ENCODE measurements at regions not wholly inside any gene's neighbourhood (a gene's known extent, or its start where the extent isn't known, plus 50 kb on each side); places are given as distances from the start of the nearest gene placed in this dataset.
"Not testable (repeated sequence)": the region's sequence is repeated elsewhere in the genome, so short reads cannot be mapped to it uniquely, and the experiment has no call there.

DNA sequence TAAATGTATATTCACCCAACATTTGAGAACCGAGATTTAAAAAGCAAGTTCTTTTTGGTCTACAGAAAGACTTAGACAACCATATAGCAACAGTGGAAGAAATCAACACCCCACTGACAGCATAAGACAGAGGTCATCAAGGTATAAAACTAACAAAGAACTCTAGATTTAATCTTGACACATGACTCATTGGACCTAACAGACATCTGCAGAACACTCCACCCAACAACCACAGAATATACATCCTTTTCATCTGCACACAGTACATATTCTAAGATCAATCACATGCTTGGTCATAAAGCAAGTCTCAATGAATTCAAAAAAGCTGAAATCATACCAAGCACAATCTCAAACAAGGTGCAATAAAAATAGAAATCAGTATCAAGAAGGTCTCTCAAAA lies 65.8 kb downstream of the SPIN4 start:
- peaks cover 0 to 3% (median 2%) of the 10 kb centered on the region in 3 donors for H3K9me3 Mint-ChIP-seq
- peaks cover 1% of the 10 kb centered on the region for H3K36me3 Mint-ChIP-seq
- H3K27me3 Mint-ChIP-seq: no peaks in the 10 kb centered on the region
- no peak overlapping the region for H3K4me3 Mint-ChIP-seq
- no peaks in the 10 kb centered on the region for H3K4me1 Mint-ChIP-seq
- no peak overlapping the region for H3K27ac Mint-ChIP-seq

DNA sequence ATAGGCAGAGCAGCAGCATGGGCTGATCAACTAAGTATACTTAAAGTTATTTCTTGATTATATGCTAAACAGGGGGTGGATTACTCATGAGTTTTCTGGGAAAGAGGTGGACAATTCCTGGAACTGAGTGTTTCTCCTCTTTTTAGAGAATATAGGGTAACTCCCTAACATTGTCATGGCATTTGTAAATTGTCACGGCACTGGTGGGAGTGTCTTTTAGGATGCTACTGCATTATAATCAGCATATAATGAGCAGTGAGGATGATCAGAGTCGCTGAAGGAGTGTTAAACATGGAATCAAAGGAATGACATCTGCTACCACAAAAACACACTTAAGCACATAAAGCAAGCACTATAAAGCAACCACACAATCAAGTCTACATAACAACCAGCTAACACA lies 66.5 kb downstream of the SPIN4 start:
- H3K9me3 Mint-ChIP-seq: peaks cover 0 to 3% (median 2%) of the 10 kb centered on the region in 3 donors
- peaks cover 1% of the 10 kb centered on the region for H3K36me3 Mint-ChIP-seq
- no peak overlapping the region for H3K4me3 Mint-ChIP-seq
- no peak overlapping the region for H3K27ac Mint-ChIP-seq
- H3K4me1 Mint-ChIP-seq: no peaks in the 10 kb centered on the region
- H3K27me3 Mint-ChIP-seq: no peaks in the 10 kb centered on the region

DNA sequence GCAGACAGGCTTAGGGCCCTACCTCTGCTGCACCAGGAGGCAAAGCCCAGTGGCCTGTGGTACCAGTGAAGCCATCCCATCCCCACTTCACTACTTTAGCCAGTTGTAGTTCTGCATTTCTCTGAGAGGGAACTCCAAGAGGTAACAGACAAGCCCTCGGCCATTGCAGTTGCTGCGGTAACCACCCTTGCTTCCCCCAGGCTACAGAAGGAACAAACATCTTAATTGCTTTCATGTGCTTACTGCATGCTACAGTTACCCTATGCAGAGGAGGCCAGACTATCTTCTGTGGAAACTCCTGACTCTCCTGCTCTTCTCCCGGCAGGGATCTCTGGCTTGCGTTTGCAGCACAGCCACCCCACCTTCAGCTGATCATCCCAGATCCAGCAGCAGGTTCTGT lies 67.8 kb downstream of the SPIN4 start:
- Mint-ChIP-seq H3K4me3 (no peak overlapping the region), H3K27ac (no peak overlapping the region), H3K27me3 (no peaks in the 10 kb centered on the region), H3K4me1 (no peaks in the 10 kb centered on the region), H3K36me3 (peaks cover 1% of the 10 kb centered on the region), H3K9me3 (peaks cover 0 to 3% (median 2%) of the 10 kb centered on the region in 3 donors)

DNA sequence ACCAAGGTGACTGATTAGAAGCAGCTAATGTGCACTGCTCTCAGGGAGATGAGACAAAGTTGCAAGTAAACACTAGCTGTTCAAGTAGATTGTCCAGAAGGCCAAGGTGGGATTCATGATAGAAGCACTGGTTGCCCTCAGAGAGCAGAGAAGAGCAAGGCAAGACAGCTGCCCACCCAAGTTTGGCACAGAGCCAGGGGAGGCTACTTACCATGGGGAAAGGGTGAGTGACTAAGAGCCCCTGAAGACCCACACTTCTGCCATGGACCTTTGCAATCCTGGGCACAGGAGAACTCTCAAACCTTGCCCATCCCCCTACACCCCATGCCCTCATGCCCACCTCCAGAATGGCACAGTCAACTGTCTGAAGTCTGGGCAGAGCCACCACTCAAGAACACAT lies 68.3 kb downstream of the SPIN4 start:
- Mint-ChIP-seq H3K9me3 (peaks cover 0 to 3% (median 2%) of the 10 kb centered on the region in 3 donors), H3K27me3 (no peaks in the 10 kb centered on the region), H3K4me3 (no peak overlapping the region), H3K27ac (no peak overlapping the region), H3K36me3 (peaks cover 1% of the 10 kb centered on the region), H3K4me1 (no peaks in the 10 kb centered on the region)

DNA sequence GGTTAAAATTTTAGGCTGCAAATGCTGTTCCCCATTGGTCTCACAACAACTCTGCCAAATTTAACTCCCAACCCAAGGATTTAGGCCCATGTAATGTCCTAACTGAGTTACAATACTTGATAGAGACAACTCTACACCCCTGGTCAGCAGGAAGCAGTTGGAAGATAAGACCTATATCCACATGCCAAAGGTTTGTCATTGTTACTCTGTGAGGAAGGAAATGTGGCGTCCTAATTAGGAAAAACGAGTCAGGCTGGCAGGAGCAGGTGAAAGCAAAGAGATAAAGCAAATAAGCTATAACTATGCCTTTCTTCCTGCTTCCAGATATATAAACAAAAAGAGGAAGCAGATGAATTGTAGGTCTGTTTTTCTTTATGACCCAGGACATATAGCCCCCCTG lies 69.1 kb downstream of the SPIN4 start:
- Mint-ChIP-seq H3K36me3 (peaks cover 1% of the 10 kb centered on the region), H3K4me3 (no peak overlapping the region), H3K9me3 (peaks cover 0 to 3% (median 2%) of the 10 kb centered on the region in 3 donors), H3K4me1 (no peaks in the 10 kb centered on the region), H3K27ac (no peak overlapping the region), H3K27me3 (no peaks in the 10 kb centered on the region)

DNA sequence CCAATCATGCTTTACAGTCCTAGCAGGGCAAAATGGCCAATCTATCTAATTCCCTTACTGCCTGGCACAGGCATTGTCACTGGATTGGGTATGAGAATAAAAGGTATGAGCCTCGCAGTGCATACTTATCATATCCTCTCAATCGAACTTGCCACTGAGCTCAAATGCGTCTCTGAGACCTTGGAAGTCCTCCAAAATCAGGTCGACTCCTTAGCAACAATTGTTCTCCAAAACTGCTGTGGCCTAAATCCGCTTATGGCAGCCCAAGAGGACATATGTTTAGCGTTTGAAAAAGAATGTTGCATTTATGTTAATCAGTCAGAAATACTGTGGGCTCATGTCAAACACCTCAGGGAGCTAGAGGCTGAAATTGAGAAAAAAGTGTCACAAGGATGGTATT lies 69.7 kb downstream of the SPIN4 start:
- H3K27ac Mint-ChIP-seq: no peak overlapping the region
- H3K4me3 Mint-ChIP-seq: no peak overlapping the region
- peaks cover 0 to 3% (median 2%) of the 10 kb centered on the region in 3 donors for H3K9me3 Mint-ChIP-seq
- no peaks in the 10 kb centered on the region for H3K4me1 Mint-ChIP-seq
- no peaks in the 10 kb centered on the region for H3K27me3 Mint-ChIP-seq
- peaks cover 1% of the 10 kb centered on the region for H3K36me3 Mint-ChIP-seq

DNA sequence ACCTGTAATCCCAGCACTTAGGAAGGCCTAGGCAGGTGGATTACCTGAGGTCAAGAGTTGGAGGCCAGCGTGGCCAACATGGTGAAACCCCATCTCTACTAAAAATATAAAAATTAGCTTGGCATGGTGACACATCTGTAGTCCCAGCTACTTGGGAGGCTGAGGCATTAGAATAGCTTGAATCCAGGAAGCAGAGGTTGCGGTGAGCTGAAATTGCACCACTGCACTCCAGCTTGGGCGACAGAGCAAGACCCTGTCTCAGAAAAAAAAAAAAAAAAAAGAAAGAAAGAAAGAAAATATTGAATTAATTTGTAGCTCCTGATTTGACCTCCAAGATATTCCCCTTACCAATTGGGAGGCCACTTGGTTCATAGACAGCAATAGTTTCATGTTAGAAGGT lies 73.7 kb downstream of the SPIN4 start:
- not testable (repeated sequence) for H3K4me1 Mint-ChIP-seq, H3K9me3 Mint-ChIP-seq, H3K36me3 Mint-ChIP-seq, H3K4me3 Mint-ChIP-seq, H3K27me3 Mint-ChIP-seq, H3K27ac Mint-ChIP-seq

DNA sequence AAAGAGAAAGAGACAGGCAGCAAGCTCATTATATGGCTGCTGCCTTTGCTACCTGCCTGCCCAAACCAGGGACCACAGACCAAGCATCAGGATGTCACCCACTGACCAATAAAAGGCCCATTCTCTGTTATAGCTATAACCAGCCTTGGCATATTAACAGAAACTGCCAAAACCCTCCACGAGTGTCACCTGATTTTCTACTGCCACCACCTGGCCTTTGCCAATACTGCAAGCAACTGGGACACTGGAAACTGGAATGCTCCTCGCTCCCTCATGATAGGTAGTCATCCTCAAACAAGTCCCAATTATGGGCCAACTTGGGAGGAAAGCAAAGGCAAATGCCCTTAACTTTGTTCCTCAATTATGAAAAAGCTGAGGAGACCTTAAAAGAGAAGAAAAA lies 76.0 kb downstream of the SPIN4 start:
- Mint-ChIP-seq H3K9me3 (no peaks in the 10 kb centered on the region), H3K36me3 (no peaks in the 10 kb centered on the region), H3K4me1 (peaks cover 0 to 1% (median 0%) of the 10 kb centered on the region in 3 donors), H3K27me3 (peaks cover 1% of the 10 kb centered on the region), H3K4me3 (no peak overlapping the region), H3K27ac (no peak overlapping the region)

DNA sequence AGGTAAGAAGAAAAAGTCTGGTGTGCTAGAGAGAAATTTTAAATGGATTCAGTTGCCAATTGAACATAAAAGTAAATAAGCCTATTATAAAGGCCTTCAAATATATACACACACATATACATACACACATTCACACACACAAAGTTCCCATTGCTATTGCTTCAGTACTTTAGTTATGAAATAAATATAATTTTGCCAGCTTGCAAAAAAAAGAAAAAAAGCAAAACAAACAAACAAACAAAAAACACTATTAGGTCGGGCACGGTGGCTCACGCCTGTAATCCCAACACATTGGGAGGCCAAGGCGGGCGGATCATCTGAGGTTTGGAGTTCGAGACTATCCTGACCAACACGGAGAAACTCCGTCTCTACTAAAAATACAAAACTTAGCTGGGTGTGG lies 80.3 kb downstream of the SPIN4 start:
- Mint-ChIP-seq H3K27ac (no peak overlapping the region), H3K9me3 (no peaks in the 10 kb centered on the region), H3K4me1 (peaks cover 0 to 1% (median 0%) of the 10 kb centered on the region in 3 donors), H3K36me3 (no peaks in the 10 kb centered on the region), H3K27me3 (peaks cover 1% of the 10 kb centered on the region), H3K4me3 (no peak overlapping the region)

DNA sequence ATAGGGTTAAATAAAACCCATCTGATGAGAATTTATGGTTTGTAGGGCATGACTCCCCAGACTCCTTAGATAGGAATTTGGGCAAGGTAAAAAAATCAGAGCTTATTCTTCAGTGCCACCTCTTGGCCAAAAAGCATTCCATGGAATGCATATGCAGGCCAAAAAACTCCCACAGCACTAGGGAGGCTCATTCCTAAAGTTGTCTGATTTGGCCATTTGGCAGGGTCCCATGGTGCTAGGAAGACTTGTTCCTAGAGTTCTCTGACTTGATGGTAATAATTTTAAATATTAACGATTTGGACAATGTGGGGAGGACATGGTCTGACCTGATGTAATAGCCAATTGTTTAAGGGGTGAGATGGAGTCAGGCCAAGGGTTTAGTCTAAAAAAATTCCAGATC lies 93.0 kb downstream of the SPIN4 start:
- no peak overlapping the region for H3K4me3 Mint-ChIP-seq
- H3K4me1 Mint-ChIP-seq: no peaks in the 10 kb centered on the region
- H3K27ac Mint-ChIP-seq: no peak overlapping the region
- H3K36me3 Mint-ChIP-seq: no peaks in the 10 kb centered on the region
- H3K9me3 Mint-ChIP-seq: peaks cover 0 to 4% (median 0%) of the 10 kb centered on the region in 3 donors
- H3K27me3 Mint-ChIP-seq: no peaks in the 10 kb centered on the region

DNA sequence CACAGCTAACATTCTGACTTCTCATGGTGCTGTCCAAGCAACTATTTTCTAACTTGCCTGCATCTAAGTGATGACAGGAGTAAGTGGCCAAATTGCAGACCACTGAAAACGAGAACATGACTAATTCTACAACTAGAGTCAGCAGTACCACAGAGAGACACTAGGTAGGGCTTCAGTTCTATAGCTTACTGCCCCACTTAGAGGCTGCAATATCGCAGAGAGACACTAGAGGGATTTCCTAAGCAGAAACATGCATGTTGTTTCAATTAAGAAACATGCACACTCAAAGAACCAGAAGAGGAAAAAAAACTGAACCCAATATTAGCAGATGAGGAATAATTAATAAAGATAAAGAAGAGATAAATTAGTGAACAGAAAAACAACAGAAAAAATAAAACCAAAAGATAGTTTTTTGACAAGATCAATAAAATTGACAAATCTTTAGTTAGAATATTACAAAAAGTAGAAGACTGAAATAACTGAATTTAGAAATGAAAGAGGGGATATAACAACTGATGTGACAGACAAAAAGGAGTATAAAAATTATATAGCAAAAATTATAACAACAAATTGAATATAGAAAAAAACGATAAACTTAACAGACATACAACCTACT lies 100.8 kb downstream of the SPIN4 start:
- H3K36me3 Mint-ChIP-seq: no peaks in the 10 kb centered on the region
- H3K27me3 Mint-ChIP-seq: no peaks in the 10 kb centered on the region
- H3K4me3 Mint-ChIP-seq: no peak overlapping the region
- no peaks in the 10 kb centered on the region for H3K9me3 Mint-ChIP-seq
- H3K27ac Mint-ChIP-seq: no peak overlapping the region
- peaks cover 0 to 2% (median 0%) of the 10 kb centered on the region in 3 donors for H3K4me1 Mint-ChIP-seq

DNA sequence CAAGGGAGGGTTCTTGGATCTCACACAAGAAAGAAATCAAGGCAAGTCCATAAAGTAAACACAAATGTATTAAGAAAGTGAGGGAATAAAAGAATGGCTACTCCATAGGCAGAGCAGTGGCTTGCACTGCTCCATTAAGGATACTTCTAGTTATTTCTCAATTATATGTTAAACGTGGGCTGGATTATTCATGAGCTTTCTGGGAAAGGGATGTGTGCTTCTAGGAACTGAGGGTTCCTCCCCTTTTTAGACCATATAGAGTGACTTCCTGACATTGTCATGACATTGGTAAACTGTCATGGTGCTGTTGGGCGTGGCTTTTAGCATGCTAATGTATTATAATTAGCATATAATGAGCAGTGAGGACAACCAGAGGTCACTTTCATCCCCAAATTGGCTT lies 108.4 kb downstream of the SPIN4 start:
- not testable (repeated sequence) for H3K9me3 Mint-ChIP-seq, H3K36me3 Mint-ChIP-seq, H3K27ac Mint-ChIP-seq, H3K27me3 Mint-ChIP-seq, H3K4me3 Mint-ChIP-seq, H3K4me1 Mint-ChIP-seq

DNA sequence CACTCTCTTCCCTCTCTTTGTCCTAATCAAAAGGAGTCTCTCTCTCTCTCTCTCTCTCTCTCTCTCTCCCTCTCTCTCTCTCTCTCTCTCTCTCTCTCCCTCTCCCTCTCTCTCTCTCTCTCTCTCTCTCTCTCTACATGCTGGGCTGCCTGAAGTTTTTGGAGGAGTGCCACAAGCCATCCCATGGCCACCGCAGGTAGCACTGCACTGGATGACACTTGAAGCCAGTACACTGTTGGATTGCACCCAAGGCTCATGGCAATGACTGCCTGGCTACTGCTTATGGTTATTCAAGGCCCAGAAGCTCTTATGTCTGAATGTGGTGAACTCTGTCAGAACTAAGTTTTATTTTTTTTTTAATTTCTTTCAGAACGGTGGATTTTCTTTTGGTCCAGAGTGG lies 115.2 kb downstream of the SPIN4 start:
- H3K4me3 Mint-ChIP-seq, H3K4me1 Mint-ChIP-seq, H3K36me3 Mint-ChIP-seq, H3K27me3 Mint-ChIP-seq, H3K27ac Mint-ChIP-seq, H3K9me3 Mint-ChIP-seq: not testable (repeated sequence)

DNA sequence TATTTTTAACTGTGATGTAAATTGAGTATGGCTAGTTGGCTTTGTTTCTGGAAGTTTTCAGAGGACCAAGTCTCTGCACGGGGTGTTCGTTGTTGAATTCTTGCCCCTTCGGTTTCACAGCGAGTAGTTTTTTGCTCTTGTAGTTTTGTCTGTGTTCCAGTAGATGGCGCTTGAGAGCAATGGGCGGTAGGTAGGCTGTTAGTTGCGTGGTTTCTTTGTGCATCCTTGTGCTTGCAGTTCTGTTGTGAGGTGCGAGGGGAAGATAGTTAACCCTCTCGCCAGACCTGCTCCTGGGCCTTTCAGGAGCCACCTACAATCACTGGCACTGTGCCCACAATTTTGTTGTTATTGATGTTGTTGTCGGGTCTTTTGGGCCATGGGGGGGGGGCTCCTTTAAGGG lies 118.1 kb downstream of the SPIN4 start:
- not testable (repeated sequence) for H3K9me3 Mint-ChIP-seq, H3K36me3 Mint-ChIP-seq, H3K4me3 Mint-ChIP-seq, H3K4me1 Mint-ChIP-seq, H3K27ac Mint-ChIP-seq, H3K27me3 Mint-ChIP-seq

DNA sequence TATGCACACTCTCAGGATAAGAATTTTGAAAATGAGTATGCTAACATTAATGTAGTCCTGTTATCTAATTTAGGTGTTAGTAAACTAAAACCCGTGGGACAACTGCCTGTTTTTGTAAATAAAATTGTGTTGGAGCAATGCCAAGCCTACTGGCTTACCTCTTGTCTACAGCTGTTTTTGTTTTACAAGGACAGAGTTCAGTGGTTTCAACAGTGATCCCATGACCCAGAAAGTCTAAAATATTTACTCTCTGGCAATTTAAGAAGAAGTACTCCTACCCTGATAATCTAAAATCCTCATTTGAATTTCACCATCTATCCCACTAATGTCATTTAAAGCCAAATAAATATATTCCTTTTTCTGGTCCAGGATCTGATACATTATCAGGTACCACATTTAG lies 132.9 kb downstream of the SPIN4 start:
- H3K27me3 Mint-ChIP-seq, H3K4me1 Mint-ChIP-seq, H3K4me3 Mint-ChIP-seq, H3K27ac Mint-ChIP-seq, H3K9me3 Mint-ChIP-seq, H3K36me3 Mint-ChIP-seq: not testable (repeated sequence)

DNA sequence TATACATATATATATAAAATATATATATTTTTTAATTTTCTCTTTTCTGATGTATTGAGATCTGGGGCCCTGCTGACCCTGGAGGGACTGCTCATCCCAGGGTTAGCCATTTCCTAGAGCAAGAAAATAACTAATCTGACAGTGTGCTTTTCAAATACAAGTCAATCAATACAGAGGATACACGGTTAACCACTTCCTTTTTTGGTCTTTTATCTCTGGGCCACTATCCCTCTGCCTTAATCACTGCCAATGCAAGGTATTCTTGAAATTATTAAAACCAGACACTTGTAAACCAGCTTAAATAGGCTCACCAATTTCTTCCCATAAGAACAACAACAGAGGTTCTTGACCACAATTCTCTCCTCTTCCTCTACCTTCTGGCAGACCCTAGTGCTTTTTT lies 133.6 kb downstream of the SPIN4 start:
- H3K27ac Mint-ChIP-seq, H3K27me3 Mint-ChIP-seq, H3K9me3 Mint-ChIP-seq, H3K36me3 Mint-ChIP-seq, H3K4me1 Mint-ChIP-seq, H3K4me3 Mint-ChIP-seq: not testable (repeated sequence)

DNA sequence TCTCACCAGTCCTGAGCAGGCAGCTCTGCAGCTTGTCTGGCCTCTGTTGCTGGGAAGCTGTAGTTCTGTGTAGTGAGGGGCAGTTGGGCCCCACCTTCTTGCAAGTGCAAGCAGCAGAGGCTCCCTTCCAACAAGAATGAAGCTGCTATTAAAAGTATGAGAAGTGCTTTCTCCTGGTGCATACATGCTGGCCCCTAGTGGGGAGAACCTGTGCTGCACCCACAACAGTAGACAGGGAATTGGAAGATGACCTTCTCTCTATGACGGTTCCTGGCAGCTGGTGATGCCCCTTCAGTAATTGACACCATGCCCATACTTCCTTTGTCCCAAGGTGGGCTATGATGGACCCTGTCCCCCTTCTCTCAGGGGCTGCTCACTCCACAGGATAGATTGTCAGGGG lies 141.5 kb downstream of the SPIN4 start:
- H3K27me3 Mint-ChIP-seq, H3K4me1 Mint-ChIP-seq, H3K36me3 Mint-ChIP-seq, H3K27ac Mint-ChIP-seq, H3K4me3 Mint-ChIP-seq, H3K9me3 Mint-ChIP-seq: not testable (repeated sequence)
